Activated CD4-positive, alpha-beta T cell treated with anti-CD3 and anti-CD28 coated beads, Interleukin-2, Interleukin-4, amounts not matched to agents 100 ng/mL and 50 ng/mL, durations not matched to agents 16 hours and 8 hours (primary cell): ENCODE measurements at regions not wholly inside any gene's neighbourhood (a gene's known extent, or its start where the extent isn't known, plus 50 kb on each side); places are given as distances from the start of the nearest gene placed in this dataset.
"Not testable (repeated sequence)": the region's sequence is repeated elsewhere in the genome, so short reads cannot be mapped to it uniquely, and the experiment has no call there.

Experiments
- DNase-seq: peaks from one replicate; pipeline ENCODE4 v3.0.0-alpha.2; 2020; ENCODE audit warnings: low spot score

DNA sequence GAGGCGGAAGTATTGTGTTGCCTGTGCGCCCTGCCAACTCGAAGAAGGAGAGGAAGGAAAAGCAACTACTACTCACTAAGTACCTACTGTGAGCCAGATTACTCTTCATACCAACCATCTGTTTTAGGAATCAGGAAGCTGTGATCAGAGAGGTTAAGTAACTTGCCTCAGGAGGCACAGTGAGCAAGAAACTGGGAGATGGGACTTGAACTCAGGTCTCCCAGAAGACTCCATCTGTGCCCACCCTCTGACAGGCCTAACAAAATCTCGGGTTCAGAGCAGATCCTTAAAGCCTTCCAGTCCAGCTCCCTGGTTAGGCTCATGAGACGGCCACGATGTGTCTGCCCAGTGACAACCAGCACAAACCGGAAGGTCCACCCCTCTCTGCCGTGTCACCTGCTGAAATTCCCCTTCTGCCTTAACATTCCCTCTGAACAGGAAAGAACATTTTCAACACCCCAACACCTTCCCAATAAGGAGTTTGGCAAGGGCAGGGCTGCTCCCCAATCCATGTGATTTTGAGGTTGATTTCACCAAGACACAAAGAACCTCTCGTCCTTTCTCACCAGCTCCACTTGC lies 230.1 kb downstream of the TOMM20 start:
- no peak for DNase-seq

GRCh38 chr1:234897754-234898454 lies 230.7 kb downstream of the TOMM20 start:
- no peak for DNase-seq

GRCh38 chr1:234897390-234897749 lies 231.3 kb downstream of the TOMM20 start:
- DNase-seq, result no peak

DNA sequence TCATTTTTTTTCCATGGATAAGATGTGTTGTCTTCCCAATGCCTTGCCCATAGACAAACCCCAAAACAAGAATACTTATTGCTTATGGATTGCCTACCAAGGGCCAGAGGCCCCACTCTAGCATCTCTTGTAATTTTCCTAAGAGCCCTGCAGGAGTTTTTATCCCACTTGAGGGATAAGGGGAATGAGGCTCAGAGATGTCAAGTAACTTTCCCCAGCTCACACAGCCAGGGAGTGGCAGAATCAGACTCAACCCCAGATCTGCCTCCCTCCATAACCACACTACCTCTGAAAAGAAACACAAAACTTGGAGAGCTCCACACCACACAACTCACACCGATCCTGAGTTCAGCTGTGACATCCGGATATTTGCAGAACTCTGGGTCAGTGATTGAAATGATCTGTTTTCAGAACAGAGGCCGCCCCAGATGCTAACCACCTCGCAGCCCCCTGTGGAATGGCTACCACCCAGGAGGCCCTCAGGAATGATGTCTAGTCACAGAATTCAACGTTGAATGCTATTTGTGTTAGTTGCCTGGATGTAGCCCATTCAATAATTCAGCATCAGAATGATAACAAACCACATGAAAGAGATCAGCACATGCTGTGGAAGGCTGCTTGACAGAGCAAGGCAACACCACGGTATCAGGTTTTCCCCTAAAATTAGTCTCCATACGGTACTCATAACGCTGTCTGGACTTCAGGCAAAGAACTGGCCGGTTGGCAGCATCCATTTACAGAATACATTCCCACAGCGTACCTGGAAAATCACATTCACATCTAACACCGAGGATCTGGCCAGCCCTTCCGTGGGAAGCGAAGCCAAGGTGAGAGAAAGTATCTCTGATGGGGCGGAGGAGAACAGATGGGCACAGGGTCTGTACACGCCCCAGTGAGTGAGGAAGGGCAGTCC lies 231.9 kb downstream of the TOMM20 start:
- no peak for DNase-seq

DNA sequence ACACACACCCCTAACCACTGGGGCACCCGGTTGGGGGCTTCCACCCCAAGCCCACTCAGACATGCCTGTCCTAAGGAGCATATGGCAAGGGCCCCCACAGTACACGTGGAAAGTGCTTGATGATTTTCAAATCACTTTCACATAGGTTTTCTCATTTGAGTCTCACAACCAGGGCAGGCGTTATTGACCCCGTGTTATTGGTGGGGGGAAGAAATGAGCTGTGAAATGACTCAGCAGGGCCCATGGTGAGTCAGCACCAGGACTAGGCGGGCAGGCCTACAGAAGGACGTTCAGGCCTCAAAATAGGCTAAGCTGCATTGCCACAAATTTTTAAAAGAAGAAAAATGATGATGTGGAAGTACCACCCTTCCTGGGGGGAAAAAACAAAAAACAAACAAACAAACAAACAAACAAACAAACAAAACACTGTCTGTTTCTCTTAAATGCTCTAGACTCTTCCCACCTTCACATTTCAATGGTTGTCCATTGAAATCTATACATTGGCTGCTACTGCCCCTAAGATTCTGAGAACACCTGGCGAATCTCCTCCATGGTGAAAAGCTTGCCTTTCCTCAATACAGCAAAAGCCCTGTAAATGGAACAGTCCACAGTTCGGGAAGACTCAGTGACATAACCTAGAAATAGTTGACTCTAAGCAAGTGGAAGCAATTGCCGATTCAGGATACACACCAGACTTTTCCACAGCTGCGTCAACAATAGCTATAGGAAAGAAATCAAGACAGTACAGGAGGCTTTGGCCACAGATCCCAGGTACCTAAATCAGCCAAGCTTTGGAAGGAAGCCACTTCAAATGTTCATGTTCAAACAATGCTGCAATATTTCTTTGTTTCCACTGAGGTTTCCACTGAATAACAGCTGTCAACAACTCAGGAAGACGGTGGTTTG lies 234.7 kb downstream of the TOMM20 start:
- DNase-seq, result peak; percentile 82

DNA sequence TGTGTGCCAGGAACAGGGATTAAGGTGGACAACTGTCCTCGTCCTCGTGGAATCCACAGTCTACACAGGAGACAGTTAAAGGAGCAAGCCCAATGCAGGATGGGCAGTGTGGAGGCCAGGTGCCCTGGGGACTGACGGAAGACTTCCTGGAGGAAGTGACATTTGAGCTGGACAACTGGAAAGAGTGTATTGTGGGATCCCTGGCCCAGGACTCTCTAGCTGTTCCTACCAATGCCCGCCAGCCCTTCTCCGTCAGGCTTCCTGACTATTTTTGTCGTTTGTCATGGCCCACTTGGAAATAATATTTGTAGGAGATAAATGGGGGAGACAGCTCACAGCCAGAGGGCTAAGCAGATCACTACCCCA lies 235.3 kb downstream of the TOMM20 start:
- DNase-seq, result no peak

DNA sequence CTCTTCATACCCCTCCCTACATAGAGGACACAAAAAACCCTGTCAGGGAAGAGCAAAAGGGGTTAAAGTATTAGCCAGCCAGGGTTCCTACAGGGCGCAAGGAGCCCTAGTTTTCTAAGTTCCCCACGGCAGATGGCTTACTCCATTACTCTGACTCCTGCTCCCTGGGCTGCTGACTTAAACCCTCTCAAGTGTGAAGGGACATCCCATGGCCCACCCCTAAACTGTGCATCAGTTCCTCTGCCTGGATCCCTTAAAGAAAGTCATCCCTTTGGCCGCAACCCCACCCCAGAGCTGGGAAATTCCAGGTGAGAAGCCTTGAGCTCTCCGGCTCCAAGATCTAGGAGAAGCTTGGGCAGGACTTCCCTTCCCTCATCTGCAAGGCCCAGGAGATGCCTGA lies 236.0 kb downstream of the TOMM20 start:
- no peak for DNase-seq

DNA sequence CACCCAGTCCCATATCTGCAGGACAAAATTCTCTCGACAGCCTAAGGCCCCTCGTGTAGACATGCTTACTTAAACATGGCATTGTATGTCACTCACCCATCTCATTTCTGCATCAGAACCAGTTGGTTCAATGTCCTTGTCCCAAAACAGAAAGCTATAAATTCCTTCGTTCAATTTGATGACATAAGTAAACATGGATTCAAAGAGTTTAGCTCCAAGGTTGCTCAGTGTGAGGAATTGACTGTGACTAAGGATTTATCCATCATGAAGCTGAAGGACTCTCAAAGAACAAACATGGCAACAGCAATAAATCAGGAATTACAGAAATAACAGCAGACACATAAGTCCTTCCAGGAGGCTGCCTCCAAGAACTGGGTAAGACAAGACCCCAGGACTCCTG lies 237.2 kb downstream of the TOMM20 start:
- no peak for DNase-seq

- no peak for DNase-seq
Observed at GRCh38 chr1:234889643-234890042, 239.0 kb downstream of the TOMM20 start.

GRCh38 chr1:234888247-234888646 lies 240.4 kb downstream of the TOMM20 start:
- DNase-seq, result not testable (repeated sequence)

DNA sequence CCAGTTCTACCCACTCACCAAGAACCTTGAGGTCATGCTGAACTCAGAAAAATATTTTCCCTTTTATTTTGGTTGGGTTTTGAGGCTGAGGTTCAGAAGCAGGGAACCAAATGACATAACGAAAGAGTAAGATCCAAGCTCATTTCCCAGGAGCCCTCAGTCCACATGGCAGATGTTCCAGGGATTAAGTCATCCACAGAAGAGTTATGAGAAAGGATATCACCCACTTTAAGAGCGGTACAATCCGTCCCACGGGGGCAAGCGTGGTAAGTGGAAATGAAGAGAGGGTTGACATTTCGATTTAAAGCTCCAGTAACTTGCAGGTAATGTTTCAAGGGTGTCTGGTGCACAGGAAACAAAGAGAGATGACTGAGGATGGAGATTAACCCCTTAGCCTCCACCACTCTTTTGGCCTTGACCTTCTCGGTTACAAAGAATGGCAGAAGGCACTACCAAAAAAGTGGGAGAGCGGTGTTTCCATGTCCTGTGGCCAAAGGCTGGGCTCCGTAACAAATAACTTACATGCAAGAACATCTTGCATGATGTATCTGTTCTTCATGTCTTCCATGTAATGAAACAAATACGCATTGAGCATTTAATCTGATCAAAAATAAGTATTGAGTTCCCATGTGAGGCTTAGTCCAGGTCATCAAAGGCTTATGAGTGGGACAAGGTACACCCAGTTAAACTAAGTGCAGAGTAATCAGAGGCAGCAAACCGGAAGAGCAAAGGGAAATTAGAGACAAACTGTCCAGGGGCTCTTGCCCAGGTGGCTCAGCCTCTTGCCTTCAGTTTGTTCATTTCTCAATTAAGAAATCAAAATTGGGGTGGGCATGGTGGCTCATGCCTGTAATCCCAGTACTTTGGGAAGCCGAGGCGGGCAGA lies 241.4 kb downstream of the TOMM20 start:
- DNase-seq, result no peak

DNA sequence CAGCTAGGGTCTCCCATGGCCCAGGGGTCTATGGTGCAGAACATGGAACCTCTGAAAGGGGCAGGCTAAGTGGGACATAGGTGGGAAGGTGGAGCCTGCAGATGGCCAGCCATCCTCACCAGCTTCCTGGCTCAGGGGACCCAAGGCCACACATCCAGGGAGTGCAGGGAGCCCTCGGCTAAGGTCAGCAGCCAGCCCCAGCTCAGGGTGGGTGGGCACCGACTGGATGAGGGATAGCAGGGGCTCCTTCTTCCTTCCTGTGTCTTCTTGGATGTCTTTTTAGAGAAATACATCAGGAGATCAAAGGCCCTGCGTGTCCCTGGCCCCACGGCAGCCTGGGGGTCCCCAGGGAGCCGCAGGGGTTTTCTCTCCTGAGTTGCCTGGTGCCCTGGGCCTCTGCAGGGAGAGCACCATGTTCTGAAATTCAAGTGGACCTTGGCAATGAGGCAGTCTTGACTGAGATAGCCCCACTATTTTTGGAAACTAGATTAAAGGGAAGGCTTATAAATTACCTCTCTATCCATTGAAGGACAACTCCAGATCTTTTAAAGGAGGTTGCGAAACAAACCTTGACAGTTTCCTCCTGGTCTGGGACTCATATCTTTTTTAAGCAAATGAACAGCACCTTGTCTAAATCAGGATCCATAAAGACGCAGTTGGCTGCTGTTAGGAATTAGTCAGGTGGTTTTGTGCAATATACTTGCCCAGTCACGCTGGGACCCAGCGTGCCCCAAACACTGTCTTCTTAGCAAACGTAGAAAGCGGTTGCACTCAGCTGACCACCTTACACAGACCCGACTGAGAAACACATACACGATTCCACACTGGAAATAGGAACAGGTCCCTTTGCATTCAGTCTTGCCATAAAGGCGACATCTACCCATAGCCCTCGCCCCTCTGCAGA lies 242.3 kb downstream of the TOMM20 start:
- no peak for DNase-seq

GRCh38 chr1:234885601-234886000 lies 243.0 kb downstream of the TOMM20 start:
- DNase-seq, result no peak

- no peak for DNase-seq
Observed at GRCh38 chr1:234884701-234885100, 243.9 kb downstream of the TOMM20 start.

DNA sequence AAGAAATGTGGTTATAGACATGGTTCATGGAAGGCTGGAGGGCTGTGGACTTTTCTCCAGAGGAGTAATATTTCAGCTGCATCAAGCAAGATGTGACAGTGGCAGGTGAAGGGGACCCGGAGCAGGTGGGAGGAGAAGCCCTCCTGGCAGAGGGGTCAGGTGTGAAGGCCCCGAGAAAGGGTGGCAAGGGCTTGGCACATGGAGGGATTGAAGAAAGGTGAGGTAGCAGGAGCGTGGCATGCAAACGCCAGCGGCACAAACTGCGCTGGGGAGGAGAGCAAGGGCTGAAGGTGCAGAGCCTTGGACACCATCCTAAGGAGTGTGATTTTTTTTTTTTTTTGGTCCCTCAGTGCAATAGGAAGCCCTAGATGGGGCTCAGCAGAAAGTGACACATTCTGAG lies 244.6 kb downstream of the TOMM20 start:
- DNase-seq, result no peak

DNA sequence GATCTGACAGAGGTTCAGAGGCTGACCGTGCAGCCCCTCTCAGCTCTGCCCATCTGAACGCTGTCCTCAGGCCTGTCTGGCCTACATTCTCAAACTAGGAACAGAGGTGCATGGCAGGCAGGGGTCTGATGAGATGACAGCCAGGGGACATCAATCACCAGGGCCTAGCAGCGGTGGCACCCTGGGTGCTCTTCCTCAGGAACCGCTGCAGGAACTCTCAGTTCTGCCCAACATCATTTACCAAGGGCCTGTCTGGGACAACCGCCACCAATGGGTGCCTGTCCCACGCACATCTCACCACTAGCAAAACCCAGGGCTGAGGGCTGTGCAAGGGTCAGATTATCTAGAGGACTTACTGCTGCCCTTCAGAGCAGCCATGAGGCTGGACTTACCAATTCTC lies 245.7 kb downstream of the TOMM20 start:
- no peak for DNase-seq

DNA sequence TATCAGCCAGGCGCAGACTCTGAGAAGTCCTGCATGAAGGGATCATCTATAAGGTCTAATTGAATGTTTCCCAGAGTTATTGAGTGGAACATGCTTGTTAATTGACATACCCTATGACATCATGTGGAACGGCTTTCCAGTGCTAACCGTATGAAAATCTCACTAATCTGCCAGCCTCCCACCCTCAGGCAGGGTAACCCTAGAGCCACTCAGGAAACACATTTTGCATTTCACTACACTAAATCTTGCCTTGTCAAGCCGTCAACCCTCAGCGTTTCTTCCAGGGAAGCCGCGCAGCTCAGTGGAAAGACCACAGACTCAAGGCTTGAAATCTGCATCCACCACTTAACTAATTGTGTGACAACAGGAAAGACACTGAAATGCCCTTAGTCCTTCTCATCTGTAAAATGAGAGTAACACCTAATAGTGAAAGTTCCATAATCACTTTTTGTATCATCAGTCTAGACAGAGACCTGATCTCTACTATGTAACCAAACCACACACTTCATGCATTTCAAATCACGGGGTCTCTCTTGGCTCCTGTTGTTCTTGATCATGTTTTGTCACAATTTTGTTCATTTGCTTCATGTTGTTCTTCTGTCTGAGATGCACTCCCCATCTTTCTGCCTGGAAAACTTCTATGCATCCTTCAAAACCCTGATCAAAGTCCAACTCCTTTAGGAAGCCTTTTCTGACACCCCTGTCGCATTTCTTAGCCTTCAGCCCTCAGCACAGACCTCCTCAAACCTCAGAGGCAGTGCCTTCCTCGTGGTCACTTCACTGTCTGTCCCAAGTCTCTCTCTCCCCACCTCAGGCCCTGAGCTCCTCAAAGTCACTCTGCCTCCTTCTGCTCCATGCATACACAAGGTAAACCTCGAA lies 246.5 kb downstream of the TOMM20 start:
- peak; percentile 80 for DNase-seq

GRCh38 chr1:234879147-234880080 lies 249.2 kb downstream of the TOMM20 start:
- no peak for DNase-seq
